ENCODE measurements at regions not wholly inside any gene's neighbourhood (a gene's known extent, or its start where the extent isn't known, plus 50 kb on each side); places are given as distances from the start of the nearest gene placed in this dataset.

DNA sequence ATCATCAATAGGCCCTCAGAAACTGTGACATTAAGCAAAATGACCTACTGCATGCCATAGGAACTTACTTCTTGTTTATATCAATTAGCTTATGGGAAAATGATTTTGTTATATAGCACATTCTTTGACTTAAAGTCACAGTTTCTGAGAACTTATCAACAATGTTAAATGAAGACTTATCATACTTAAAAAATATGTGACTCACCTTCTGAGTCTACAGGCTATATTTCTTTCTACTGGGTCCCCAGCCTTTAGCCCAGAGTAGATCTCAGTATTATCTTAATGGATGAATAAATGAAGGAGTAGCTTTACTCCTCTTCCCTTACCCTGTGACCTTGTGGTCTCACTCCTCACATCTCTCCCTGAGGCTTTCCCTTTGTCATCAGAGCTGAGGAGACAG lies 180.2 kb downstream of the MAFB start (continued):
- TF ChIP-seq CEBPB (IDR thresholded peaks at IDR 0.05; ENCODE audit: low read depth, low read length) (no peak), TBP (IDR thresholded peaks at IDR 0.05; ENCODE audit: low read depth, low read length) (no peak)
